Natural killer cell (primary cell): ENCODE measurements at regions not wholly inside any gene's neighbourhood (a gene's known extent, or its start where the extent isn't known, plus 50 kb on each side); places are given as distances from the start of the nearest gene placed in this dataset.
A peak's percentile ranks its signal among the peaks of the same experiment; 100 is the strongest.
"Not testable (repeated sequence)": the region's sequence is repeated elsewhere in the genome, so short reads cannot be mapped to it uniquely, and the experiment has no call there.

Experiments
- ATAC-seq, 3 donors: fragments of 150-1000 bp in 2 of 3; fragments of 200-7000 bp in 1 of 3; cut with Tn5 transposase; 1 replicate in 1 of 3; 2 replicates in 2 of 3; pipeline ENCODE4 v1.10.0; 2021; ENCODE audit warnings: mild to moderate bottlenecking in 2 of 3, moderate library complexity in 2 of 3
- DNase-seq, 2 donors: peaks; one replicate each; pipeline versions ENCODE4 v3.0.0 to v3.0.0-alpha.2; 2013 to 2021; ENCODE audit warnings: mixed read lengths in 1 of 2
- H3K27ac ChIP-seq: one replicate; pipeline ENCODE4 v1.5.1; 2013; ENCODE audit warnings: mild to moderate bottlenecking, low read length
- H3K27me3 ChIP-seq: one replicate; pipeline ENCODE4 v1.6.1; 2013; ENCODE audit warnings: low read length; ENCODE audit not compliant: control insufficient read depth, insufficient read depth
- H3K36me3 ChIP-seq: one replicate; pipeline ENCODE4 v1.6.1; 2013; ENCODE audit warnings: low read length; ENCODE audit not compliant: control insufficient read depth, insufficient read depth
- H3K4me1 ChIP-seq: one replicate; pipeline ENCODE4 v1.6.1; 2013; ENCODE audit warnings: low read length; ENCODE audit not compliant: control insufficient read depth, insufficient read depth
- H3K4me3 ChIP-seq: one replicate; pipeline ENCODE4 v1.5.1; 2013; ENCODE audit warnings: low read length
- H3K9me3 ChIP-seq: one replicate; pipeline ENCODE4 v1.6.1; 2013; ENCODE audit warnings: low read length; ENCODE audit not compliant: control insufficient read depth, insufficient read depth
- H3K27ac Mint-ChIP-seq, 2 donors: one replicate each; pipeline ENCODE4 v1.8.0; 2022; ENCODE audit warnings: mild to moderate bottlenecking in 2 of 2, mixed read lengths in 2 of 2, moderate library complexity in 1 of 2
- H3K27me3 Mint-ChIP-seq, 2 donors: one replicate each; pipeline ENCODE4 v1.8.0; 2022; ENCODE audit warnings: low read depth in 2 of 2, mixed read lengths in 2 of 2
- H3K36me3 Mint-ChIP-seq: one replicate; pipeline ENCODE4 v1.8.0; 2022; ENCODE audit warnings: mixed read lengths
- H3K4me1 Mint-ChIP-seq, 2 donors: one replicate each; pipeline ENCODE4 v1.8.0; 2022; ENCODE audit warnings: mixed read lengths in 2 of 2
- H3K4me3 Mint-ChIP-seq: one replicate; pipeline ENCODE4 v1.8.0; 2022; ENCODE audit warnings: mild to moderate bottlenecking, moderate library complexity, mixed read lengths
- H3K9me3 Mint-ChIP-seq, 2 donors: one replicate each; pipeline ENCODE4 v1.8.0; 2022; ENCODE audit warnings: mixed read lengths in 2 of 2
- WGBS: methylation state at CpG from one replicate; pipeline ENCODE4 v1.1.7; 2013; ENCODE audit warnings: missing lambda C conversion rate; ENCODE audit not compliant: insufficient coverage; 5-methylcytosine and 5-hydroxymethylcytosine counted together
- intact Hi-C: fragments of 100-400 bp; cut with micrococcal nuclease; formaldehyde crosslinking; loops from one replicate; pipeline ENCODE4 v1.14.2; 2022
- TF ChIP-seq, protein P1 (sequence below): fragments of 200-600 bp; IDR thresholded peaks from one replicate; pipeline ENCODE4 v1.8.0; 2022; ENCODE audit warnings: antibody characterized with exemption

GRCh38 chr6:28675600-28675999, 149.9 kb downstream of the GPX5 start:
- Mint-ChIP-seq H3K4me1 (peaks cover 5 to 6% of the 10 kb centered on the region in 2 donors), H3K4me3 (no peak overlapping the region), H3K36me3 (peaks cover 6% of the 10 kb centered on the region), H3K27ac (no peak overlapping the region), H3K9me3 (no peaks in the 10 kb centered on the region), H3K27me3 (peaks cover 39 to 60% of the 10 kb centered on the region in 2 donors)
- Histone ChIP-seq H3K4me1 (no peaks in the 10 kb centered on the region), H3K9me3 (no peaks in the 10 kb centered on the region), H3K36me3 (no peaks in the 10 kb centered on the region), H3K27me3 (peaks cover 25% of the 10 kb centered on the region), H3K27ac (no peak overlapping the region), H3K4me3 (no peak overlapping the region)
- DNase-seq (no peak), ATAC-seq (no peak)
- WGBS: no CpG with 5 or more reads among the region's 1 CpG
- TF ChIP-seq, protein P1, sequence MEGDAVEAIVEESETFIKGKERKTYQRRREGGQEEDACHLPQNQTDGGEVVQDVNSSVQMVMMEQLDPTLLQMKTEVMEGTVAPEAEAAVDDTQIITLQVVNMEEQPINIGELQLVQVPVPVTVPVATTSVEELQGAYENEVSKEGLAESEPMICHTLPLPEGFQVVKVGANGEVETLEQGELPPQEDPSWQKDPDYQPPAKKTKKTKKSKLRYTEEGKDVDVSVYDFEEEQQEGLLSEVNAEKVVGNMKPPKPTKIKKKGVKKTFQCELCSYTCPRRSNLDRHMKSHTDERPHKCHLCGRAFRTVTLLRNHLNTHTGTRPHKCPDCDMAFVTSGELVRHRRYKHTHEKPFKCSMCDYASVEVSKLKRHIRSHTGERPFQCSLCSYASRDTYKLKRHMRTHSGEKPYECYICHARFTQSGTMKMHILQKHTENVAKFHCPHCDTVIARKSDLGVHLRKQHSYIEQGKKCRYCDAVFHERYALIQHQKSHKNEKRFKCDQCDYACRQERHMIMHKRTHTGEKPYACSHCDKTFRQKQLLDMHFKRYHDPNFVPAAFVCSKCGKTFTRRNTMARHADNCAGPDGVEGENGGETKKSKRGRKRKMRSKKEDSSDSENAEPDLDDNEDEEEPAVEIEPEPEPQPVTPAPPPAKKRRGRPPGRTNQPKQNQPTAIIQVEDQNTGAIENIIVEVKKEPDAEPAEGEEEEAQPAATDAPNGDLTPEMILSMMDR: no peak
- intact Hi-C loops: no loop called here

DNA sequence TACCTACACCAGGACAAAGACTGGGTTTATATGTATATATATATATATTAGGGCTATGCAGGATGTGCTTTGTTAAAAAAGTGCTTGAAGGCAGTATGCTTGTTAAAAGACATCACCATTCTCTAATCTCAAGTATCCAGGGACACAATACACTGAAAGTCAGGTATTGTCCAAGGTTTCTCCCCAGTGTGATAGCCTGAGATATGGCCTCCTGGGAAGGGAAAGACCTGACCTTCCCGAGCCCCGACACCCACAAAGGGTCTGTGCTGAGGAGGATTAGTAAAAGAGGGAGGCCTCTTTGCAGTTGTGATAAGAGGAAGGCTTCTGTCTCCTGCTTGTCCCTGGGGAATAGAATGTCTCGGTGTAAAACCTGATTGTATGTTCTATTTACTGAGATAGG, 156.9 kb downstream of the GPX5 start:
- peaks cover 17% of the 10 kb centered on the region for H3K27me3 ChIP-seq
- no peak overlapping the region for H3K27ac Mint-ChIP-seq

GRCh38 chr6:28682956-28683685, 157.4 kb downstream of the GPX5 start:
- DNase-seq, H3K27ac ChIP-seq, H3K4me3 Mint-ChIP-seq, ATAC-seq, intact Hi-C loops, H3K27ac Mint-ChIP-seq, H3K36me3 Mint-ChIP-seq, H3K4me1 ChIP-seq, H3K9me3 ChIP-seq, H3K4me3 ChIP-seq, H3K4me1 Mint-ChIP-seq, H3K9me3 Mint-ChIP-seq, H3K36me3 ChIP-seq: not testable (repeated sequence)
- peaks cover 54 to 87% of the 10 kb centered on the region in 2 donors for H3K27me3 Mint-ChIP-seq
- 70% methylated on average over 14 of the region's 16 CpGs for WGBS
- H3K27me3 ChIP-seq: peaks cover 17% of the 10 kb centered on the region

More for the DNA sequence above, 156.9 kb downstream of the GPX5 start:
- H3K4me1 Mint-ChIP-seq: no peaks in the 10 kb centered on the region
- H3K9me3 Mint-ChIP-seq: no peaks in the 10 kb centered on the region
- H3K27me3 Mint-ChIP-seq: peaks cover 50 to 85% of the 10 kb centered on the region in 2 donors
- 45% methylated on average over 3 of the region's 3 CpGs for WGBS
- DNase-seq (no peak), ATAC-seq (no peak)
- Histone ChIP-seq H3K4me1 (no peaks in the 10 kb centered on the region), H3K36me3 (no peaks in the 10 kb centered on the region), H3K27ac (no peak overlapping the region), H3K9me3 (no peaks in the 10 kb centered on the region), H3K4me3 (no peak overlapping the region)
- TF ChIP-seq, protein P1: no peak
- intact Hi-C loops: no loop called here
- no peak overlapping the region for H3K4me3 Mint-ChIP-seq
- no peaks in the 10 kb centered on the region for H3K36me3 Mint-ChIP-seq

- WGBS: 37% methylated on average over 8 of the region's 9 CpGs
- H3K36me3 Mint-ChIP-seq: no peaks in the 10 kb centered on the region
- no peaks in the 10 kb centered on the region for H3K4me1 Mint-ChIP-seq
- H3K4me3 Mint-ChIP-seq: no peak overlapping the region
- peak; percentile 54 to 72 (median 60) for ATAC-seq
- no peaks in the 10 kb centered on the region for H3K36me3 ChIP-seq
- intact Hi-C loops: no loop called here
- no peaks in the 10 kb centered on the region for H3K4me1 ChIP-seq
- H3K4me3 ChIP-seq: no peak overlapping the region
- H3K27me3 Mint-ChIP-seq: peaks cover 52 to 90% of the 10 kb centered on the region in 2 donors
- H3K27ac ChIP-seq: no peak overlapping the region
- TF ChIP-seq, protein P1: peak; percentile 52
- H3K9me3 ChIP-seq: no peaks in the 10 kb centered on the region
- no peak overlapping the region for H3K27ac Mint-ChIP-seq
- DNase-seq: peak in 1 of 2 donors; percentile 63
- no peaks in the 10 kb centered on the region for H3K9me3 Mint-ChIP-seq
- peaks cover 17% of the 10 kb centered on the region for H3K27me3 ChIP-seq
Observed at GRCh38 chr6:28683945-28684538, 158.4 kb downstream of the GPX5 start.

DNA sequence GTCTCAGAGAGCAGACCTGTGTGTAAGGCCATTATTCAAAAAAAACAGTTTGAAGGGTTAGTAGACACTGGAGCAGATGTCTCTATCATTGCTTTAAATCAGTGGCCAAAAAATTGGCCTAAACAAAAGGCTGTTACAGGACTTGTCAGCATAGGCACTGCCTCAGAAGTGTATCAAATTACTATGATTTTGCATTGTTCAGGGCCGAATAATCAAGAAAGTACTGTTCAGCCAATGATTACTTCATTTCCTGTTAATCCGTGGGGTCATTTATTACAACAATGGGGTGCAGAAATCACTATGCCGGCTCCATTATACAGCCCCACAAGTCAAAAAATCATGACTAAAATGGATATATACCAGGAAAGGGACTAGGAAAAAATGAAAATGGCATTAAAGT, 160.3 kb downstream of the GPX5 start:
- 17% methylated on average over 1 of the region's 3 CpGs for WGBS
- not testable (repeated sequence) for H3K27ac ChIP-seq, H3K36me3 ChIP-seq, H3K4me3 Mint-ChIP-seq, H3K36me3 Mint-ChIP-seq, ATAC-seq, H3K4me1 Mint-ChIP-seq, H3K4me1 ChIP-seq, H3K9me3 Mint-ChIP-seq, H3K27ac Mint-ChIP-seq, H3K9me3 ChIP-seq, DNase-seq, H3K4me3 ChIP-seq
- intact Hi-C loops: loop anchor here (1.0 kb wide), 2 partner anchors 302 to 331 kb away; no protein-coding TSS in a partner anchor
- H3K27me3 Mint-ChIP-seq: peaks cover 62 to 97% of the 10 kb centered on the region in 2 donors
- H3K27me3 ChIP-seq: peaks cover 17% of the 10 kb centered on the region
